LNCaP clone FGC (cell line): ENCODE measurements at regions not wholly inside any gene's neighbourhood (a gene's known extent, or its start where the extent isn't known, plus 50 kb on each side); places are given as distances from the start of the nearest gene placed in this dataset.

Source experiments
- DNase-seq: peaks from one replicate; pipeline ENCODE4 v3.0.0-alpha.2; 2011; ENCODE audit warnings: low read depth
- H3K4me3 ChIP-seq: 2 replicates; pipeline ENCODE4 v1.5.1; 2011; ENCODE audit warnings: mild to moderate bottlenecking, low read depth, low read length, control low read depth
- TF ChIP-seq, protein P1 (sequence below): IDR thresholded peaks from 2 replicates; pipeline ENCODE4 v1.5.1; 2012; ENCODE audit warnings: mild to moderate bottlenecking; ENCODE audit not compliant: control insufficient read depth, insufficient read depth; ENCODE audit errors: extremely low read depth

DNA sequence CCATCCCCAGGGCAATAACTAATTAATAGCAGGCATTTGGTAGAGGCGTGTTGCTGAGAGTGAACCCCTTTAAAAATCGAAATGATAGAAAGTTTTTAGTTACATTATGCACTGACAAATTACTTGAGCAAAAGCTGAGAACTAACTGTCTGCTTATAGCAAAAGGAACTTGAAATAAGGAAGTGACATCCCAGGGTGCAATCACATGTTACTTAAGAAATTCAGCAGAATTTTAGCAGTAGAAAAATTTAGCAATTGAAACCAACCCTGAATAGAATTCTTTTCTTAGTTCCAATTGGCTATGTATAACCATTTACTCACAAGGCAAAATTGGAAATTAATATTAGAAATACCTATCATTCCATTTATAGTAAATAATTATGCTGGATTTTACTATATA, 139.5 kb upstream of the SAMSN1 start:
- no peak for DNase-seq
- TF ChIP-seq, protein P1, sequence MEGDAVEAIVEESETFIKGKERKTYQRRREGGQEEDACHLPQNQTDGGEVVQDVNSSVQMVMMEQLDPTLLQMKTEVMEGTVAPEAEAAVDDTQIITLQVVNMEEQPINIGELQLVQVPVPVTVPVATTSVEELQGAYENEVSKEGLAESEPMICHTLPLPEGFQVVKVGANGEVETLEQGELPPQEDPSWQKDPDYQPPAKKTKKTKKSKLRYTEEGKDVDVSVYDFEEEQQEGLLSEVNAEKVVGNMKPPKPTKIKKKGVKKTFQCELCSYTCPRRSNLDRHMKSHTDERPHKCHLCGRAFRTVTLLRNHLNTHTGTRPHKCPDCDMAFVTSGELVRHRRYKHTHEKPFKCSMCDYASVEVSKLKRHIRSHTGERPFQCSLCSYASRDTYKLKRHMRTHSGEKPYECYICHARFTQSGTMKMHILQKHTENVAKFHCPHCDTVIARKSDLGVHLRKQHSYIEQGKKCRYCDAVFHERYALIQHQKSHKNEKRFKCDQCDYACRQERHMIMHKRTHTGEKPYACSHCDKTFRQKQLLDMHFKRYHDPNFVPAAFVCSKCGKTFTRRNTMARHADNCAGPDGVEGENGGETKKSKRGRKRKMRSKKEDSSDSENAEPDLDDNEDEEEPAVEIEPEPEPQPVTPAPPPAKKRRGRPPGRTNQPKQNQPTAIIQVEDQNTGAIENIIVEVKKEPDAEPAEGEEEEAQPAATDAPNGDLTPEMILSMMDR = no peak
- H3K4me3 ChIP-seq = no peak overlapping the region

DNA sequence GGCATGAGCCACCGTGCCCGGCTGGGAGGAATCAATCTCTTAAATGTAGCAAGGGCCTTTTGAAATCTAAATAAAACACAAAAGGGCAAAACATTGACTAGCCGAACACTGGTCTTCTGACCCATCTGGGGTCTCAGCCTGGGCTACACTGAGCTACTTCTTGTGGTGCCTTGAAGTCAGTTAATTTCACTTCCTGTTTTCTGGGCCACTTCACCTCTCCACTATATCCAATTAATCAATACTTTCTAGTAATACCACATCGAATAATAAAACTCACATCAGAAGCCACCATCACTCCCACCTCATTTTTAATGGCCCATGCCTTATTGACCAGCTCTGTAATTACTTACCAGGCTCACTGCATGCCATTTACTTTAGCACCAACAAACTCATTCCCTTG, 138.0 kb upstream of the SAMSN1 start:
- H3K4me3 ChIP-seq = no peak overlapping the region
- no peak for DNase-seq
- TF ChIP-seq, protein P1 = no peak

DNA sequence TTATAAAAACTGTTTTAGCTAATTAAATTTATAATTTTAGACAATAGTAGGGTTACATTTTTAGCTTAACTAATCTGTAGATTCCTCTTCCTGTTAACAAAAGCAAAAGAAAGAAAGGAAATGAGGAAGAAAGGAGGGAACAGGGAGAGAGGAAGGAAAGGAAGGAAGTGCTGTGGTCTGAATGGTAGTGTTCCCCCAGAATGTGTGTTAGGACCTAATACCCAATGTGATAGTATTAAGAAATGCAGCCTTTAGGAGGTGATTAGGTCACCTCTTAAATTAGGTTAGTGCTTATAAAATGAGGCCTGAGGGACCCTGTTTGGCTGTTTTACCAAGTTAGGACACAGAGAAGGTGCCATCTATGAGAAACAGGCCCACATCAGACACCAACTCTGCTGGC, 136.9 kb upstream of the SAMSN1 start:
- TF ChIP-seq, protein P1 = no peak
- DNase-seq = no peak
- no peak overlapping the region for H3K4me3 ChIP-seq

DNA sequence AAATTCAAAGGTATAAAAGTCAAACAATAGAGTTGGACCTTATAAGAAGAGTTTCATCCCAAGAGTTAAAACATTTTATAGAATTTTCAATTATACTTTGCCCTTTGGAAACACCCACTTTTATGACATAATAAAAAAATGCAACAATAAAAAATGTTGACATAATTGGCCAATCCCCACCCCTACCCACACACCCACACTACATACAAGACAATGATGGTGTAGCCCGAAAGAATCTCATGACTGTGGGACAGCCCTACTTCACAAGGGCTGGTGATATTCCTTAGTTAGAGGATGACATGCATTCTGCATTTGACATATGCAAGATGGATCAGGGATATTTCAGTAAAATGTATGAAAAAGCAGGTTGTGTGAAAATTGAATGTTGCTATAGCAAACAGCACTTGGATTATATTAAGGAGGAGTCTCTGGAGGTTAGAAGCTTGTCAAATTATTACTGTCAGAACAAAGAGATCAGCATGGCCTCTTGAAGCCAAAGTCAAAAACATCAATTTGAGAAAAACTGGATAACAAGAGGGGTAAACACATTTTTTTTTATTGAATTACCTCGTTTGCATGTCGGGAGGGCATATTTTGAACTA, 133.0 kb upstream of the SAMSN1 start:
- TF ChIP-seq, protein P1 = no peak
- no peak overlapping the region for H3K4me3 ChIP-seq
- no peak for DNase-seq

DNA sequence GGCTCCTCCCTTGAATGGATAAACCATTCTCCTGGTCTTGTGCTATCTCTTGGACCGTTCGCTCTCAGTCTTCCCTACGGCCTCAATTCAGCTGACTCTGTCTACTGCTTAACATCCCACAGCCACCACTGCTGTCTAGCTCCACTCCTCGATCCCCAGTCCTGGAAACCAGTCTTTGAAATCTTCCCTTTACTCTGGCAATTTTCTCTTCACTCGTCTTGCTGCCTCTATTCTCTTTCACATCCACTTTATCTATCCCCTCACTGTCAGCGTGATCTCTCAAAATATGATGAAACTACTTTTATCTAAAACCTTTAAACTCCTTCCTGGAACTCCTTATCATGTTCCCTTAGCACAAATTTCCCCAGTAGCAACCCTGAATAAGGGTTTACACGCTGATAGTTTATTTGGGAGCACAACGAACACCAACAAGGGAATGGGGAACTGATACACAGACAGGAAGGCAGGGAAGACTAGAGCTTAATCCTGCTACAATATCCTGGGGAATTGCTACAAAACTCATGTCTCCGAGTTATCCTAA, 131.6 kb upstream of the SAMSN1 start:
- TF ChIP-seq, protein P1 = no peak
- no peak for DNase-seq
- no peak overlapping the region for H3K4me3 ChIP-seq

DNA sequence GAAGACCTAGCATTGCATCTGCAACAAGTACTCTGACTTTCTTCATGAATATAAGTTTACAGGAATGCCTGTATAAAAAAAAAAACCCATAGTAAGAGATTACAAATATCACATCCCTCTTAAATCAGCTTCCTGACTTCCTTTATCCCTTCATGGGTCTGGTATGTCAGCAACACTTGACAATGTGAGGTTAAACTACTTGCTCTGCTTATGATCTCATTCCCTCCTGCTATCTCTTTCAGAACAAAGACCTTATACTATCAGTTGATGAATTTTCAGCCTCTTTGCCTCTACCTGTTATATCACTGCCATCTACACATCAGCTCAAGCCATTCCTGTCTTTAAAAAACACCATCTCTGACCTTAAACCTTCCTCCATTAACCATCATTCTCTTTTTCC, 130.9 kb upstream of the SAMSN1 start:
- TF ChIP-seq, protein P1 = no peak
- no peak for DNase-seq
- no peak overlapping the region for H3K4me3 ChIP-seq
